Globus pallidus (tissue), 1 donor: ENCODE measurements at regions not wholly inside any gene's neighbourhood (a gene's known extent, or its start where the extent isn't known, plus 50 kb on each side); places are given as distances from the start of the nearest gene placed in this dataset.

Experiments
- DNase-seq: peaks from one replicate; pipeline ENCODE4 v3.0.0-alpha.2; 2015; ENCODE audit warnings: low spot score

DNA sequence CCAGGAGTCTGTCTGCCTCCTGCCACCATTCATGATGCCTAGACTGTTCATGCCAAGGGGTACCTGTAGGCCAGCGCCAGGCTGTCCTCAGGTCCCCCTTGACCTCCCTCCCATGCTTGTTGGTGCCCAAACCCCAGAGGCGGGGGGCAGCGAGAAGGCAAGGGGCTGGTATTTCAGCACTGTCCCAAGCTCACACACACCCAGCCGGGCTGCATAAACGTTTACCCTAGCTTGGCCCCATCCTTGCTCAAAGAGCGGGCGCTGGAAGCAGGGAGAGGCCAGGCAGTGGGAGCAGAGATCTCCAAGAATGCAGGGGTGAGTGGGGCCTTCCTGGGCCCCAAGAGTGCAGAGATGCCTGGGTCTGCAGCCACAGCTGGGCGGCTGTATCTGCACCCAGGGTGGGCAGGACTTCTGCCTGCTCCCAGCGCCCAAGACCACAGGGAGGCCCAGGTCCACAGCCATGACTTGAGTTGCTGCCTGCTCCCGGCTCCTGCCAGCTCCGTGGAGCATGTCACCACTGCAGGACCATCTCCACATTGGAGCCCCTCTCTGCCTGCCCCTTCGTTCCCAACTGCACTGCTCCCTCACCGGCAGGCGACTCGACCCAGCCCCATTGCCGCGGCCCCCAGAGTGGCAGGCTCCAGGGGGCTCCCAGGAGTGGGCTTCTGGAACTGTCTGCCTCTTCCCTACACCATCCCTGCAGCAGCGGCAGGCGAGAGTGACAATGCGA is 616.6 kb downstream of the METTL4 start:
- no peak for DNase-seq

DNA sequence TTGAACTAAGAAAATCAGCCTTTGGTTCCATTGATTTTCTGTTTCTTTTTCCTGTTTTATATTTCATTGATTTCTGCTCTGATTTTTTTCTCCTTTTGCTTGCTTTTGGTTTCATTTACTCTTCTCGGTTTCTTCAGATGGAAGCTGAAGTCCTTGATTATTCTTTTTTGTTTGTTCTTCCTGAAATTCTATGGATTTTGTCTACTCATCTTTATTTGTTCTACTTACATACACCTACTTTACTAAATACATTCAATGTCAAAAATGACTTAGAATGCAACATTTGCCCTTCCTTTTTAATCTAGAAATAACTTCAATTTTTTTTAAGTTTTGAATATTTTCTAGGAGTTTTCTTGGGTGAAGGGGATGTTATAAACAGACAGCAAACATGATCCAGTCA is 612.5 kb downstream of the METTL4 start:
- DNase-seq = no peak

DNA sequence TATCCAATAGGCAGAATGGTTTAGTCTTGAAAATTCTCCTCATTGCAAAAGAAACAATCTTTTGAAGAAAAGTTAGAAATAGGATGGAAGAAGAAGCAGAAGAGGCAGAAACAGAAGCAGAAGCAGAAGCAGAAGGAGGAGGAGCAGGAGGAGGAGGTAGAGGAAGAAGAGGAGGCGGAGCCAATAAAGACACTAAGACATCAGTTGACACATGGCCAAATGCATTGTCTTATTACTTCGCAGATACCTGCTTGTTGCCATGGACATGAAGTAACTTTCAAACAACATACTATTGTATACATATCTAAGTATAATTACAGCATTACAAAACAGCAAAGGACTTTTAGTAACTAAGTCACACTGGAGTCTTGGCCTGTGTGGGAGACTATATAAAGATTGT is 606.3 kb downstream of the METTL4 start:
- no peak for DNase-seq

DNA sequence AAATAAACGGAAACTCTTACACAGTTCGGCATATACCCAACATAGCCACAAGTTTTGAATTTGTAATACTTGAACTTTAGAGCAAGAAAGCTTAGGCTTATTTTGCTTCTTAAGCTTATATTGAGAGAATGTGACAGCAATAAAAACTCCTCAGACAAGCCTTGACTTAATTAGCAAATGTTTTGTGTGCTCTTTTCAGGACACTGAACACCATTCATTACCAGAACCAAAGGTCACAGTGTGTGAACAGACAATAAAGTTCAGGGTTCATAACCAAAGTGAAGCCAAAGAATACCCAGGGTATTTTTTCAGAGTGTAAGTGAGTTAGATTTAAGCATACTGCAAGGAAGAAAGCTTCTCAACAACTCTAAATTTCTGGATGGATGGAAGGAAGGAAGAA is 605.8 kb downstream of the METTL4 start:
- no peak for DNase-seq

DNA sequence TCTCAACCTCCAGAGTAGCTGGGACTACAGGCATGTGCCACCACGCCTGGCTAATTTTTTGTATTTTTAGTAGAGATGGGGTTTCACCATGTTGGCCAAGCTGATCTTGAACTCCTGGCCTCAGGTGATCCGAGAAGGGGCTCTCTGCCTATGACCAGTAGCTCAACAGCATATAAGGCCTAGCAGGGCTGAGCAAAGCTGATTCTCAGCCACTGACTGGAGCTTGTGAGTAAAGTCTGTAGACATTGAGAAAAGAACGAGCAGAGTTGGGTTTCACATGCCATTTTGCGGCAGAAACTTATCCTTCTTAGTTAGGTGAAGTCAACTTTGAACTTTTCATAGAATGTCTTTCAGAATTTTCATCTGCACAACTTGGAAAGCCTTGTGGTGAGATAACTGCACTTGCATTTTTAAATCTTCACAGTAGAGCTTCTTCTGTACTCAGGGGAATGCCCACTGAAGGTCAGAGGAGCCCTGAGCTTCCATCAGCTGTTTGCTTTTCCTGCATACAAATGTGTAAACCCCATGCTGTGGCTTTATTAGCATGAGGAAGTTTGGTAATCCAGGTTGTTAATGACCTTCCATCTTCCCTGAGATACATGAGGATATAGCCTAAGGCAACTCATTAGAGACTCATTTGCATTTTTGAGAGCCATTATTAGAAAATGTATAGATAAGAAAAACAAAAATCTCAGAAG is 602.4 kb downstream of the METTL4 start:
- DNase-seq = no peak

DNA sequence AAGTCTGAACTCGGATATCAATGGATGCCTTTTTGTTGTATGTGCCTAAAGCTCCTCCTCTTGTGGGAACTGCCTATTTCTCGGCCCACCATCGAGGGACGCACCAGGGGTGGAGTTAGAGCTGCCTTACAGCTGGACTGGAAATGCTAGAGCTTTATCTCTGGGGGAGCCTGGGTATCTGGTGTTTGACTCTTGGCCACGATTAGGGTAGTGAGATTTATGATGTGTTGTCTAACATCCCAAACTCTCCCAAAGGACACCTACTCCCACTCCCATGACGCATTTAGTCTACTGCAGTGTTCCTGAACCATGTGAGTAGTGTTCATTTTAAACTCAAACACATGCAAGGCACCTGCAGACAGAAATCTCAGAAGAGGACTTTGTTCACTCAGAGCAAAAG is 594.8 kb downstream of the METTL4 start:
- no peak for DNase-seq

DNA sequence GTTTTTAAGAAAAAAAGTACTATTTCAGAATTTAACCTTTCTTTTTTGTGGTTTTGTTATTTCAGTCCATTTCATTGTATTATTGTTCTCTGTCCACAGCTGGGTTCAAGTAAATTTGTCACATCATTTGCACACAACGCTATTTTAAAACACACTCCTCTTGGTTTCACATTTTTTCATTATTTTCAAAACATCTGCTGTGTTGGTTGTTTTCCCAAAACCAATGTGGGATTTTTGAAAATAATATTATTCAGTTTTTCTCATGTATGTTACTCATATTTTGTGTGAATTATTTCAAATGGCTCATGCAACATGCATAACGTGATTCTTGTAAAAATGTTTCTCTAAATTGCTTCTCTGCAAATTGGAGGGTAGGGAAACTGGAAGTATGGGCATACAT is 589.2 kb downstream of the METTL4 start:
- DNase-seq = no peak

DNA sequence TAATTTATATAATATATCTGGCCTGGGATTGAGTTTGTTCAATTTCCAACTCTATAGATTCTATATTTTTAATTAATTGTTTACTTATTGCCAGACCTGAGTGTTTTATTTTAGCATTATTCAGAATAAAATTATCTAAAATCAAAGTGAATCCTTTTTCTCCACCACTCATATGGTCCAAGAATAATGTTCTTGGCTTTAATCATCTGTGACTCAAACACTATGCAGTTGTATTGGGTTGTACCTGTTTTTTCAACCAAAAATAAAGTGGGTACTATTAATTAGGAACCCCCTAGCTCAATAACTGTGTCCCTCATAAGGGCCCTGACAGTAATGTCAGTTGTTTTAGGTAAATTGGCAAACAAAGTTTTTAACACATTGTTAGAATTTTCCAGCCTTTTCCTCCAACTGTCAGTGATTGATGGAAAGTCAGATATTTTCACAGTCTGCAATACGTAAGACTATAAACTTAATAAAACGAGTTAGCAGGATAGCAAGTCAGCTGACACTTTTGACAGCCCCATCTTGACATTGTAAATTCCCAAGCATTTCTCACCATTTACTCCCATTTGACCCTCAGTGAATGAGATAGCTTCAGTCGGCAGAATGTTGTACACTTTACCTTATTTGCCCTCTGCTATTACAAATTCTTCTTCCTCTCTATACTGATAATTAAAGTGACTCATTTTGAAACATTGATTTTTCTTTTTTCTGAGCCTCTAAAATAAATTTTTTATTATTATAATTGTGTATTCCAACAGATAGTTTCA is 587.4 kb downstream of the METTL4 start:
- DNase-seq = no peak

DNA sequence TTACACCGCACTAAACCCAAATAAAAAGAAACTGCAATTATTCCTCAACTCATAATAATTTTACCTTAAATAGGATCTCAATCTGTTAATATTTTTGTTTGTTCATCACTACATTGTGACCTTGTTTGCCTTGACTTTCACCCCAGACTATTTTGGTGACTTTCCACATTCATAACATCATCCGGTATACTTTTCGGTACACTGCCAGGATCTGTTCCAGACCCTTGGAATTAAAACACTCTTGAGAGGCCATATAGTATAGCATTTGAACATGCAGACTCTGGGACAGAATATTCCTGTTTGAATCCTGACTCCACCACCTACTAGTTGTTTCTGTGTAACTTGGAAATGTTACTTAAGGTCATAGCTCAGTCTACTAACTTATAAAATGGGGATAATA is 577.4 kb downstream of the METTL4 start:
- no peak for DNase-seq

DNA sequence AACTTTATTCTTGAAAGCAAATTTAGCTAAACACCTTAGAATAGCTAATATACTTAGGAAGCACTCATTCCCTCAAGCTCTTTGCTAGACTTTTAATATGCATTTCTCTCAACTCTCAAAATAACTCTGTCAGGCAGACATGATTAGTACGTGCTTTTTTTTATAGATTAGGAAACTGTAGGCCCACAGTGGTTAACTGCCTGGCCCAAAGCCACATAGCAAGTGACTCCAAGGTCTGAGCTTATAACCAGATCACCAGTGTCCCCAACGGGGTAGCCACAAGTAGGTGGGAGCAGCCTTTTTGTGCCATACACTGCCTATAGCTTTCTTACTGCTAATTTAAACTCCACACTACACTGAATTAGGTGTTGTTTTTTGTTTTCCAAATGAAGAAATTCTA is 576.8 kb downstream of the METTL4 start:
- no peak for DNase-seq

DNA sequence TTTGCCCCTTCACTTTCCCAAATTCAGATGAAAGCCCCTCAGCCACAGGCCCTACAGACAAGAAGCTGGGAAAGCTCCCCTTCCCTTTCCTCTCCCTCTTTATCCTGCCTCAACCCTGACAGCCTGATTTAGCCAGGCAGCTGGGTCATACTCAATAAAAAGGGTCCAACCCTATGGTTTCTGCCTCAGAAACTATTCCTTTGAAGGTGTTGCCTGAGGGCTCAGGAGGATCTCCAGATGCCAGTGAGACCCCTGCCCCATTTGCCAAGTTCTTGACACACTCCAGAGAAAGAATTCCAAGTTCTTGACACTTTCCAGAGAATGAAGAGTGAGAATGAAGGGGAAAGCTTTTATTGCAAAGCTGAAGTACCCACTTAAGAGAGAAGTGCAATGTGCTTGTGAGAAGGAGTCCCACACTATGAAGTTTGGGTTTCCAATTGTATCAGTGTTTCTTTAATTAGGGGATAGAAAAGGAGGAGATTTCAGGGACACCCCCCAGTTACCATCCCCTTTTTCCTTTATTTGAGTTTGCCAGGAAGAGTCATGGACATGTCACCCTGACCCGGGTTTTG is 576.2 kb downstream of the METTL4 start:
- DNase-seq = no peak

DNA sequence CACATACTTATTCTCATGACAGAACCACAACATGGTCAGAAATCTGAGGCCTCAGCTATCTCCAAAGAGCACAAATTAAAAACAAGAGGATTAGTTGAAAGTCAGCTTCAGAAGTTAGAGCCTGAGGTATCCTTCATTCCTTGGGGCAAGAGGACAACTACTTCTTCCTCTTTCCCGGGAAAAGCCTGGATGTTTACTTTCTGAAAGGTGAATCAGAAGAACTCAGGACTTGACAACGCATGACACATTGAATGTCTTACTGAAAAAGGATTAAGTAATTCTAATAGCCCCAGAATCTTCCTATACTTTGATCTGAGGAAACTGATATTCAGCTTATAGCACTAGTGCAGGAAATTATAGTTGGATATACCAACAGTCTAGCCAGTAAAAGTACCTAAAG is 573.2 kb downstream of the METTL4 start:
- no peak for DNase-seq

DNA sequence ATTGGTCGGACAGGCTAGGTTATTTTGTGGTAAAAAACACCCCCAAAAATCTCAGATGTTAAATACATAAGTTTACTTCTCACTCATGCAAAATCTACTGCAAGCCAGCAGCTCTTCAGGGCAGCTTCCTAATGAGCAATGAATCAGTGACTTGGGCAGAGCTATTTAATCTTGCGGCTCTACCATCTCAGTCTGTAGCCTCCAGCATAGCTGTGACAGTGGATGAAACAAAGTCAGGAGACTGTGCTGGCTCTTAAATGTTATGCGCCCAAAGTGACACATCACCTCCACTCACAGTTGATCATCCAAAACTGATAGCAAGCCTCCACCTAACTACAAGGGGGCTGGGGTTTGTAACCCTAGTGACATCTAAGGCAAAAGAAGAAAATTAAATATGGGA is 571.9 kb downstream of the METTL4 start:
- no peak for DNase-seq

DNA sequence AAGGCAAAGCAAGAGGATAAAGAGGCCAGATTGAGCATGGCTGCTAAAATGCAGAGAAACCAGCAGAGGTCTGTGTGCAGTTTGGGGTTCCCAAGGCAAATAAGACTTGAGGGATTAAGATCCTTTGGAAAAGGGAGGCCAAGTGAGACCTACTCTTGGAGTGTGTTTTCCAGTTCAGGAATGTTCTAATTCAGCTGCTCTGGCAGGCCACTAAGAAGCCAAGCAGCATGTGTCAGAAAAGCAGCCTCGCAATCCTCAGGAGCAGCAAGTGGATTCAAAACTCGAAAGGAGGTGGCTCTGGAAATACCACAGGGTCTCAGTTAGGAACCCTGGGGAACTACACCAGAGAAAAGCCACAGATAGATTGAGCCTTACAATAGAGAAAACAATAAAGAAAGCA is 569.2 kb downstream of the METTL4 start:
- DNase-seq = no peak

DNA sequence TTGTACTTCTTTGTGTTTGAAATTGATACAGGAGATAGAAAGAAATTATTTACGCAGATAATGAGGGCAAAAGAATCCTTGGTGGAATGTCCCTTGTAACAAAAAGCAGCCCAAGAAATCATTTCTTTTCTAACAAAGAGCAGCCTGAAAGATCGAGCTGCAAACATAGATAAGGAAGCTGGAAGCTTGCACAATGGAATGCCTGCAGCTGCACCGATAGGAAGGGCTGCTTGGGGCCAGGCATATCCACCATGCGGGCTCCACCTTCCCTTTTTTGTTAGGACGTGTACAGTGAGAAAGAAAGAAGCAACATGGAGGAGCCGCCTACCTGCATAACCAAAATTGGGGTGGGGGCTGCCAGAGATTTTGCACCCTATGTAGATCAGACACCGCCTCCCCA is 568.7 kb downstream of the METTL4 start:
- DNase-seq = no peak

DNA sequence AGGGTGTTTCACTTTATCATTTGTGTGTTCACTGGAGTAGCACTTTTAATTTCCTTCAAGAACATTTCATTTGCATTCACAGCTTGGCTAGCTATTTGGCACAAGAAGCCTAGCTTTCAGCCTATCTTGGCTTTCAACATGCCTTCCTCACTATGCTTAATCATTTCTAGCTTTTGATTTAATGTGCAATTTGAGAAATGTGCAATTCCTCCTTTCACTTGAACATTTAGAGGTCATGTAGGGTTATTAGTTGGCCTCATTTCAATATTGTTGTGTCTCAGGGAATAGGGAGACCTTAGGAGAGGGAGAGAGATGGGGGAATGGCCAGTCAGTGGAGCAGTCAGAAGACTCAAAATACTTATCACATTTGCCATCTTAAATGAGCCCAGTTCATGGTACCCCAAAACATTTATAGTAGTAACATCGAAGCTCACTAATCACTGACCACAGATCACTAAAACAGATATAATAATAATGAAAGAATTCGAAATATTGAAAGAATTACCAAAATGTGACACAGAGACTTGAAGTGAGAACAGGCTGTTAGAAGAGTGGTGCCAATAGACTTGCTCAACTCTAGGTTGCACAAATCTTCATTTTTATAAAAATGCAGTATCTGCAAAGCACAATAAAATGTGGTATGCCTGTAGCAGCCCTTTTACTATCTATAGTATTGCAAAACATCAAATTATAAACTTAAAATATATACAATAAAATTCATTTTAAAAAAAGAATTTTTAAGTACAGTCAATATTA is 561.2 kb downstream of the METTL4 start:
- no peak for DNase-seq

DNA sequence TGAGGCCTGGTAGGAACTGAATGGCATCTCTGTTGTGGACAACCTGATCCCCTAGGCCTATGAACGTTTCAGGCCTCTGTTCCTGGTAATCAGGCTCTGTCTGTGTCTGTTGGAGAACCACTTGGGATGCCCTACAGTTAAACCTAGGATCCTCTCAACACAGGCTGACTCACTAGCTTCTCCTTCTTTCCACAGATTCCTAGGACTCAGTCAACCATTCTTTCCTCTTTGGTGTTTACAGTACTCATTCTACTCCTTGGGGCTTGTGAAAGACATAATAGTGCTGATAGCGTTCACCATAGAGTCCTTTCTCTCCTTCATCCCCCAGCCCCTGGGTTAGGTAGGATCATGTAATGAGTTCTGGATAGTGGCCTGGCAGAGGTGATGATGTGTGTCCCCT is 544.3 kb downstream of the METTL4 start:
- no peak for DNase-seq

DNA sequence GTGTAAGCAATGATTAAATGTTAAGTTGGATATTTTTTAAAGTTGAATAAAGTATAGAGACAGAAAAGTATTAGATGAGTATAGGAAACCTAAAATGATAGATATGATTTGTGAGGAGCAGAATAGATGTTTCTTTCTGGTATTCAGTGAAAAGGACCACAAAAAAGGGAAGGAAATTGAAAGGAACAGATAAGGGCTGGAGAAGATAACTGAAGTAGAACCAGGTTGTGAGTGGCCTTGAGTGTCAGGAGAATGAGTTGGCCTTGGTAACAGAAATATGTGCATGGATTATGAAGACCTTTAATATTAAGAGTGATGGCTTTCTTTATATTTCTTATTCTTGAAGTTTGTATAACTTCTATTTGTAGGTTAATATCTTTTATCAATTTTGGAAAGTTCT is 543.5 kb downstream of the METTL4 start:
- no peak for DNase-seq

DNA sequence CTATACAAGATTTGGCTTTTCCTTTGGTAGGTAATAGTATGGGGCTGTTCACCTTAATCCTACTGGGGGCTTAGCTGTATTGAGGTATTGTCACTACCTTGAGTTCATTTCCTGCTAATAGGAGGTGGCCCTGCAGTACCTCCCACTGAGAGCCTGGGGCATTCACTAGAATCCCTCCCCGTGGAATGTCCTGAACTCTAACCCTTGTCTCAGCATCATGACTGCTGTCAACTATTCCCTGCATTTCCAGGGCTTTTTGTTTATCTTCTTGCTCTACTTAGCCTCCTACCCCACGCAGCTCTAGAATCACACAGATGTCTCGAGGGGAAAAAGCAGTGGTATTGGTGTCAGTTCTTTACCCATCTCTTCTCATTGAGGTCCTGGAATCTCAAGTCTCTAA is 542.3 kb downstream of the METTL4 start:
- DNase-seq = no peak

DNA sequence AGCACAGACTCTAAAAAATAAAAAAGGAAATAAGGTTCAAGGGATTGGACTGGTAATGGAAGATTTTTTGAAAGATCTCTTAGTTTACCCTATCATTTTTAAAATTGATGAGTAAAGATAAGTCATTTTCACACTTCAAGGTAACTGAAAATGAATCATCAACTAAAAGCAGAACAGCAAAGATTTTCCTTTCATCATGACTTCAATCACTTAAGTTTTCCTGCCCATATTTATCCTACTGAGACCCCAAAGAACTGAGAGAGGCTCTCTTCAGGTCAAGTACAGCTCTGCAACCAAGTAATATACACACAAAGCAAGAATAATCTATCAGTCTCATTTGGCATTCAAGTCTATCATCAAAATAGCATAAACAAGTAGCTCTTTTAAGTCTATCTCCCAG is 540.7 kb downstream of the METTL4 start:
- DNase-seq = no peak

DNA sequence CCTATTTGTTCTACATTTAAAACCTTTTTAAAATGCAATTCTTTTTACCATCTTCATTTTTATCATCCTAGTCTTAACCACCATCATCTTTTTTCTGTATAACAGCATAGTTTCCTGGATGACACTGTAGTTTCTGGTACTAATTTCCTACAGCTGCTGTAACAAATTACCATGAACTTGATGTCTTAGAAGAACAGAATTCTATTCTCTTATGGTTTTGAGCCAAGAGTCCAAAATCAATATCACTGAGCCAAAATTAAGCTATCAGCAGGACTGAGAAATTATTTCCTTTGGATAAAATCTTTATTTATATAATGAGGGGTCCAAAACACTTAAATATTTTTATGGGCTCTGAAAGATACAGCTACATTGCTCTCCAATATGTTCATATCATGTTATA is 539.3 kb downstream of the METTL4 start:
- DNase-seq = no peak

DNA sequence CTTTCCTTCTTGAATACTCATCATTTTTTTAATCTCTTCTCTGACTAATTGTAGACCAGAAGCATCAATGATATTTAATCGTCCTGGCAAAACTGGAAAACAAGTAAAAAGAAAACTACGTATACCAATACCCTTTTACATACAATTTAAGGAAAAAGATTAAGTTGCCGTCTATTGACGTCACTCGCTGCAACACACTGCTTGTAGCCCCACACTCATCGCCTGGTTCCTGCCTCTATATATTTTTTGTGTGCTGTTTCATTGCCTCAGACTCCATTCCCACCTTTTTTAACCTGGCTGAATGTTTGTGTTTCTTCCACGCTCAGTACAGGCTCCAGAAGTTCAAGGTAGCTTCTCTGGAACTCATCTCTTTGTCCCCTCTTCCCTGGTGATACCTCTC is 536.2 kb downstream of the METTL4 start:
- no peak for DNase-seq
